Spleen (tissue), 11 donors: ENCODE measurements at regions not wholly inside any gene's neighbourhood (a gene's known extent, or its start where the extent isn't known, plus 50 kb on each side); places are given as distances from the start of the nearest gene placed in this dataset.

Experiments used
- DNase-seq: peaks from one replicate; pipeline ENCODE4 v3.0.0-alpha.2; 2020
- H3K27ac ChIP-seq, 8 donors: fragments of 200-600 bp; sonication (generic) in 7 of 8; 1 replicate in 4 of 8; 2 replicates in 4 of 8; pipeline versions ENCODE4 v1.5.0 to v1.8.0; 2016 to 2021; ENCODE audit warnings: inconsistent platforms in 4 of 8, mild to moderate bottlenecking in 4 of 8, moderate library complexity in 1 of 8
- H3K27me3 ChIP-seq, 7 donors: fragments of 200-600 bp; sonication (generic) in 6 of 7; replicated peaks in 1 of 7; 1 replicate in 4 of 7; 2 replicates in 3 of 7; pipeline versions ENCODE4 v1.5.0 to v1.8.0; 2016 to 2021; ENCODE audit warnings: inconsistent platforms in 3 of 7, mild to moderate bottlenecking in 1 of 7
- H3K36me3 ChIP-seq, 6 donors: fragments of 200-600 bp; sonication (generic) in 5 of 6; 1 replicate in 4 of 6; 2 replicates in 2 of 6; pipeline versions ENCODE4 v1.5.0 to v1.8.0; 2016 to 2021; ENCODE audit warnings: inconsistent platforms in 2 of 6
- H3K4me1 ChIP-seq, 6 donors: fragments of 200-600 bp; sonication (generic) in 5 of 6; 1 replicate in 3 of 6; 2 replicates in 3 of 6; pipeline versions ENCODE4 v1.5.0 to v1.8.0; 2016 to 2021; ENCODE audit warnings: inconsistent platforms in 3 of 6
- H3K4me3 ChIP-seq, 8 donors: fragments of 200-600 bp; sonication (generic) in 7 of 8; 1 replicate in 4 of 8; 2 replicates in 4 of 8; pipeline versions ENCODE4 v1.5.0 to v1.8.0; 2016 to 2021; ENCODE audit warnings: inconsistent platforms in 4 of 8, mild to moderate bottlenecking in 4 of 8, moderate library complexity in 2 of 8
- H3K9me3 ChIP-seq, 8 donors: fragments of 200-600 bp; sonication (generic) in 7 of 8; 1 replicate in 4 of 8; 2 replicates in 4 of 8; pipeline versions ENCODE4 v1.5.0 to v1.8.0; 2016 to 2021; ENCODE audit warnings: inconsistent platforms in 4 of 8
- CTCF ChIP-seq, 11 experiments: fragments of 200-600 bp in 7 of 11; fragments of 450-650 bp in 4 of 11; sonication (generic) in 4 of 11; IDR thresholded peaks in 8 of 11; conservative IDR thresholded peaks in 3 of 11; 1 replicate in 7 of 11; 2 replicates in 4 of 11; pipeline versions ENCODE4 v1.4.0 to v1.8.0; 2016 to 2021; ENCODE audit warnings: antibody characterized with exemption in 11 of 11, inconsistent platforms in 4 of 11, mild to moderate bottlenecking in 1 of 11
- POLR2A ChIP-seq, 3 donors: fragments of 450-650 bp; IDR thresholded peaks; one replicate each; pipeline ENCODE4 v1.5.1; 2017; ENCODE audit warnings: antibody characterized with exemption in 3 of 3, mild to moderate bottlenecking in 1 of 3
- POLR2AphosphoS5 ChIP-seq, 3 donors: sonication (generic); formaldehyde crosslinking; IDR thresholded peaks; one replicate each; pipeline ENCODE4 v1.5.1; 2017; ENCODE audit warnings: antibody characterized with exemption in 3 of 3
- WGBS, 5 donors: extraction: QIAGEN DNeasy Blood & Tissue Kit in 3 of 5; methylation state at CpG; one replicate each; pipeline versions ENCODE4 v1.1.5 to v1.1.7; 2013 to 2018; 5-methylcytosine and 5-hydroxymethylcytosine counted together
- intact Hi-C: fragments of 100-400 bp; cut with DNase I; formaldehyde crosslinking; loops from one replicate; pipeline ENCODE4 v1.15.0; 2023; ENCODE audit warnings: low total_unique reads
- donor health status: healthy with polysubstance abuse.
- donor health status: DM: no; HTN: no; CAD: no; lungs with moderate emphysema.
- donor health status: DM: no; HTN: no; CAD: no.
- donor health status: Bipolar disorder and iron deficiency.
- donor health status: healthy.
- donor health status: DM: no; HTN: no; CAD: no.
- donor health status: DM: yes; HTN: yes; CAD: no.

DNA sequence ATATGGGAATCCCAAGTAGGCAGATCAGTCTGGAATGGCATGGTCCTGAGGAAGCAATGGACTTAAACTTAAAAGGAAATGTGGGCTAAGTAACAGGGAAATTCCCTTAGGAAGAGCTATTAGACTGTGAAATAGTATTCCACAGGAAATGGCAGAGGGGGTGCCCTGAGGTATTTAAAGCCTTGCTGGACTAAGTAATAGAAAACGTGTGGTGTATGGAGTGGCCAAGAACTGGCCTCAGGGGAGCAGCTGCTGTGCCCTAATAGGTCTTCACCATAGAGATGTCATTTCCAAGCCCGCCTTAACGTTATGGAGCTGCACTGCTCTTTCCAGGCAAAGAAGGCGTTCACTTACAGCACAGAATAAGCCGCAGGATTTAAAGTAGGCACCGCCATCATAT is 365.2 kb upstream of the ZMIZ1 start:
- Histone ChIP-seq H3K4me1 (peaks cover 0 to 21% (median 0%) of the 10 kb centered on the region in 6 donors), H3K27ac (no peak overlapping the region), H3K27me3 (peaks cover 0 to 6% (median 0%) of the 10 kb centered on the region in 7 donors), H3K9me3 (no peaks in the 10 kb centered on the region), H3K36me3 (no peaks in the 10 kb centered on the region), H3K4me3 (no peak overlapping the region)
- intact Hi-C loops = no loop called here
- 73 to 78% (median 77%) methylated on average over 6 of the region's 6 CpGs for WGBS, 5 donors
- no peak for TF ChIP-seq POLR2AphosphoS5 (IDR thresholded peaks at IDR 0.05)
- no peak for TF ChIP-seq CTCF (IDR thresholded peaks at IDR 0.05 in 8 of 11, conservative IDR thresholded peaks at IDR 0.05 in 3 of 11)
- no peak for TF ChIP-seq POLR2A (IDR thresholded peaks at IDR 0.05)
- DNase-seq = no peak

- Histone ChIP-seq H3K27ac (no peak overlapping the region), H3K4me1 (peaks cover 0 to 7% (median 0%) of the 10 kb centered on the region in 6 donors), H3K27me3 (peaks cover 0 to 6% (median 0%) of the 10 kb centered on the region in 7 donors), H3K9me3 (no peaks in the 10 kb centered on the region), H3K36me3 (no peaks in the 10 kb centered on the region), H3K4me3 (no peak overlapping the region)
- 82 to 98% (median 94%) methylated on average over 2 of the region's 2 CpGs for WGBS, 5 donors
- DNase-seq = no peak
- TF ChIP-seq POLR2A (IDR thresholded peaks at IDR 0.05) = no peak
- no peak for TF ChIP-seq POLR2AphosphoS5 (IDR thresholded peaks at IDR 0.05)
- no peak for TF ChIP-seq CTCF (IDR thresholded peaks at IDR 0.05 in 8 of 11, conservative IDR thresholded peaks at IDR 0.05 in 3 of 11)
- intact Hi-C loops = no loop called here
These were observed 362.5 kb upstream of the ZMIZ1 start for GRCh38 chr10:78706256-78706655.

GRCh38 chr10:78706726-78707540 is 361.8 kb upstream of the ZMIZ1 start:
- Histone ChIP-seq H3K9me3 (no peaks in the 10 kb centered on the region), H3K36me3 (no peaks in the 10 kb centered on the region), H3K27ac (no peak overlapping the region), H3K27me3 (peaks cover 0 to 6% (median 0%) of the 10 kb centered on the region in 7 donors), H3K4me1 (peaks cover 0 to 6% (median 0%) of the 10 kb centered on the region in 6 donors), H3K4me3 (no peak overlapping the region)
- intact Hi-C loops = no loop called here
- DNase-seq = no peak
- TF ChIP-seq POLR2A (IDR thresholded peaks at IDR 0.05) (no peak), POLR2AphosphoS5 (IDR thresholded peaks at IDR 0.05) (no peak), CTCF (IDR thresholded peaks at IDR 0.05 in 8 of 11, conservative IDR thresholded peaks at IDR 0.05 in 3 of 11) (no peak)
- 79 to 85% (median 81%) methylated on average over 5 of the region's 5 CpGs for WGBS, 5 donors

DNA sequence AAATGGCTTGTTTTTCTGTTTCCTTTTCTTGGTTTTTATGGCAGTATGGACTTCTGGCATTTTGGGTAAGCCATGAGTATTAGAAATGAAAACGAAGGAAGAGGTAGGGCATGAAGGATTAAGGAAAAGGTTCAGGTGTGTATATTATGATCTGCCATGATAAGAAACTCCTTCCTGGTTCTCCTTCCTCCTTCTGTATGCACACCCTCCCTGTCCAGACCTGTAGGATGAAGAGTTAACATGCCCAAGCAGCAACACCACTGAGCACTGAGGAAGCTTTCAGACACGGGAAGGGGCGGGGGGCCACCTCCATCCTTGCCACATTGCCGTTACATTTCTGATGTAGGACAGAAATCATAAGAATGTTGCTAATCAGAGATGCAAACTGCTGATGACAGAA is 361.0 kb upstream of the ZMIZ1 start:
- no peak for DNase-seq
- no peak overlapping the region for H3K27ac ChIP-seq
- intact Hi-C loops = no loop called here
- H3K9me3 ChIP-seq = no peaks in the 10 kb centered on the region
- TF ChIP-seq CTCF (IDR thresholded peaks at IDR 0.05 in 8 of 11, conservative IDR thresholded peaks at IDR 0.05 in 3 of 11) (no peak), POLR2A (IDR thresholded peaks at IDR 0.05) (no peak), POLR2AphosphoS5 (IDR thresholded peaks at IDR 0.05) (no peak)
- H3K4me3 ChIP-seq = no peak overlapping the region
- no peaks in the 10 kb centered on the region for H3K36me3 ChIP-seq
- H3K27me3 ChIP-seq = peaks cover 0 to under 1% (median 0%) of the 10 kb centered on the region in 7 donors
- peaks cover 0 to 6% (median 0%) of the 10 kb centered on the region in 6 donors for H3K4me1 ChIP-seq
- 74 to 85% (median 79%) methylated on average over 4 of the region's 4 CpGs for WGBS, 5 donors
